Adipocyte (in vitro differentiated cells): ENCODE measurements at regions not wholly inside any gene's neighbourhood (a gene's known extent, or its start where the extent isn't known, plus 50 kb on each side); places are given as distances from the start of the nearest gene placed in this dataset.
"Not testable (repeated sequence)": the region's sequence is repeated elsewhere in the genome, so short reads cannot be mapped to it uniquely, and the experiment has no call there.

Source experiments
- DNase-seq: peaks from one replicate; pipeline ENCODE4 v3.0.0-alpha.2; 2015; ENCODE audit warnings: low read depth
- H3K27me3 ChIP-seq: replicated peaks from 2 replicates; pipeline ENCODE4 v1.7.0; 2013; ENCODE audit warnings: mild to moderate bottlenecking, low read length, moderate library complexity; ENCODE audit not compliant: control insufficient read depth, insufficient read depth
- H3K36me3 ChIP-seq: 2 replicates; pipeline ENCODE4 v1.7.0; 2013; ENCODE audit warnings: low read length, mild to moderate bottlenecking, moderate library complexity; ENCODE audit not compliant: control insufficient read depth, insufficient read depth, severe bottlenecking
- H3K4me1 ChIP-seq: 2 replicates; pipeline ENCODE4 v1.7.0; 2013; ENCODE audit warnings: mild to moderate bottlenecking, low read length, moderate library complexity; ENCODE audit not compliant: control insufficient read depth, insufficient read depth
- H3K4me3 ChIP-seq: 2 replicates; pipeline ENCODE4 v1.7.0; 2013; ENCODE audit warnings: mild to moderate bottlenecking, low read length, moderate library complexity
- H3K9ac ChIP-seq: 2 replicates; pipeline ENCODE4 v1.7.0; 2013; ENCODE audit warnings: mild to moderate bottlenecking, low read length, moderate library complexity
- H3K9me3 ChIP-seq: 2 replicates; pipeline ENCODE4 v1.7.0; 2013; ENCODE audit warnings: mild to moderate bottlenecking, low read length, moderate library complexity; ENCODE audit not compliant: control insufficient read depth

DNA sequence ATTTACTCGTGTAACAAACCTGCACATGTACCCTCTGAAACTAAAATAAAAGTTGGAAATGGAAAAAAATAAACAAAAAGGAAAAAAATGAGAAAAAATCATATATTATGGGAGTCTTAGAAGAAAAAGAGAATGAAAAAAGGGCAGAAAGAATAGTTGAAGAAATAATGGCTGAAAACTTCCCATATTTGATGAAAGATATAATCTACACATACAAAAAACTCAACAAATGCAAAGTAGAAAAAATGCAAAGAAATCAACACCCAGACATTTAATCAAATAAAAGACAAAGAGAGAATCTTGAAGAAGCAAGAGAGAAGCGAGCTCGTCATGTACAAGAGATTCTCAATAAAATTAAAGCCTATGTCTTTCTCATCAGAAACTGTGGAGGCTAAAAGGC lies 73.8 kb downstream of the SLC25A46 start:
- Histone ChIP-seq H3K4me1 (peaks cover under 1% of the 10 kb centered on the region), H3K9me3 (peaks cover 15% of the 10 kb centered on the region), H3K4me3 (no peak overlapping the region), H3K9ac (no peak overlapping the region), H3K27me3 (no peaks in the 10 kb centered on the region), H3K36me3 (no peaks in the 10 kb centered on the region)
- DNase-seq: no peak

DNA sequence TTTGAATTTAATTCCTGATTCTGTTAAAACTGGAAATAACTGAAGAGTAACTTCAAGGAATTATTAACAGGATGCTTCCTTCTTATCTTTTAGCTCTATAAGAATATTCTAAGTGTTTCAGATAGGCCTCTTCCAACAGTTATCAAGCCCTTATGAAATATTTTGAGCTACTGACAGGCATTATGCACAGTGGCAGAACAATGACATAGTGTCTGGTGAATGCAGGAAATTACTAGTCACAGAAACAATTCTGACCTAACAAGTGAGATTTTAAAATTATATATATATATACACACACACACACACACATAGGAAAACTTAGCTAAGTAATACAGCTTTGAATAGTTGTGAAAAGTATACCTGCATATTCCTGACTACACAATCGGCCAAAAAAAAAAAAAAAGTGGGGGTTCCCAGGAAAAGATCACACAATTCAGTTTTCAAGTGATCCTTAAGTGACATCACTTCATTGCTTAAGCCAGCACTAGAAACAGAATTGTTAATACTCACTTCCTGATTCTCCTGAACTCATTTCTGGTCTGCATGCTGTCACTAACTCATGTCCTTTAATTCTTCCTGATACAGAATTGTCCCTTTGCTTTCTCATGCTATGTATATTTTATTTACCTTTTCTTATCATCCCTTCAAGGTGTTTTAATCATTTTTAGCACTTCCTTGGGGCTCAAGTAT lies 77.3 kb downstream of the SLC25A46 start:
- peaks cover 15% of the 10 kb centered on the region for H3K9me3 ChIP-seq
- H3K4me1 ChIP-seq: peaks cover 2% of the 10 kb centered on the region
- no peak overlapping the region for H3K4me3 ChIP-seq
- H3K9ac ChIP-seq: no peak overlapping the region
- no peaks in the 10 kb centered on the region for H3K36me3 ChIP-seq
- peak; percentile 6 for DNase-seq
- H3K27me3 ChIP-seq: no peaks in the 10 kb centered on the region

DNA sequence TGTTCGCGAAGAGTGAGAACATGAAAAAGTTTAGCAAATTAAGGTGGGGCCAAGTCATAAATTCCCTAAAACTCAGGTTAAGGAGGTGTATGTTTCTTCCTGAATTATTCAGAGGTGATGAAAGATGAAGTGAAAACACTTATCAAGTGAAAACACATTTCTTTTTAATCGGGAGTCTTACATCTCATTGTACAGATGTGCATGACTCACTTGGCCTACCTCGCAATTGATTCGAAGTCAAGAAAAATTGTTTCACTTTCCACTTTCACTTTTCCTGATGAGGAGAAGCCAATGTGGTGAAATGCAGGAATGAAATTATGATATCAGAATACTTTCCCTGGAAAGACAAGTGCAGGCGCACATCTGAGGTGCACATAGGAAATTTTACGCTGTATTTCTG lies 78.7 kb downstream of the SLC25A46 start:
- H3K9ac ChIP-seq: no peak overlapping the region
- no peak for DNase-seq
- peaks cover 2% of the 10 kb centered on the region for H3K4me1 ChIP-seq
- peak overlapping the region; percentile 61 for H3K4me3 ChIP-seq
- peaks cover 10% of the 10 kb centered on the region for H3K9me3 ChIP-seq
- H3K27me3 ChIP-seq: no peaks in the 10 kb centered on the region
- no peaks in the 10 kb centered on the region for H3K36me3 ChIP-seq

DNA sequence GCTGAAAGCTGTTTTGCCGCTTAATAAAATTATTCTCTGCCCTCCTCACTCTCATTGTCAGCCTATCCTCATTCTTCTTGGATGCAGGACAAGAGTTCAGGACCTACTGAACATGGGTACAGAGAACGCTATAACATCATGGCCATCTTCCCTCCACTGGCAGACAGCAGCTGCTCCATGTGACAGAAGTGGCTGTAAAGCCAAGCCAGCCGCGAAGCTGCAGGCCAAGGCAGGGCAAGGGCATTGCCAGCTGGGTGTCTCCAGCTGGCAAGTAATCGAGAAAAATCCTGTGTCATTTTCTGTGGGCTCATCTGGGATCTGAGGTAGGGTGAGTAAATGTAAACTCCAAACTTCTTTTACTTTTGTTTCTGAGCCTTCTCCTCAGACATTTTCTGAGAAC lies 84.8 kb downstream of the SLC25A46 start:
- no peaks in the 10 kb centered on the region for H3K4me1 ChIP-seq
- DNase-seq: no peak
- H3K9ac ChIP-seq: no peak overlapping the region
- no peak overlapping the region for H3K4me3 ChIP-seq
- no peaks in the 10 kb centered on the region for H3K27me3 ChIP-seq
- H3K9me3 ChIP-seq: peaks cover 34% of the 10 kb centered on the region
- H3K36me3 ChIP-seq: no peaks in the 10 kb centered on the region

DNA sequence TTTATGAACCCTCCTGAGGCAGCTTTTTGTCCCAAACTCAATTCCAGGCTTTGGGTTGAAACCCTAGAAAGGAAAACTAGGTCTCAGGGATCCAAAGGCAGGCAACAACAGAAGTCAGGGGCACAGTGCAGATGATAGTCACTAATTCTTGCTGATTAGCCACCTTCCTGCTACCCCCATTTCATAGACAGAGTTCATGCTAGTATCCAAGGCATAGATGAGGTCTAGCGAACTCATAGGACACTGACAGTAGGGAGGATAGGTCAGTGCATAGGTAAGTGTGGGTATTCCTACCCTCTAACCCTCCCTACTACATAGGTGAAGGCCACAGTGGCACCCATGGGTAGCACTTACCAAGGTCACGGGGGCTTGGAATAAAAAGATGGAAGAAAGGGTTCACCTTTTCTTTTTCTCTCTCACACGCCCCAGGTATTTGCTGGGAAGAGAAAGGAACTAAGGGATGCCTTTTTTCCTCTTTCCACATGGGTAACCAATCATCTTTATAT lies 86.2 kb downstream of the SLC25A46 start:
- H3K9ac ChIP-seq: no peak overlapping the region
- no peaks in the 10 kb centered on the region for H3K36me3 ChIP-seq
- H3K27me3 ChIP-seq: no peaks in the 10 kb centered on the region
- H3K4me3 ChIP-seq: peak overlapping the region; percentile 5
- no peak for DNase-seq
- H3K4me1 ChIP-seq: no peaks in the 10 kb centered on the region
- H3K9me3 ChIP-seq: peaks cover 46% of the 10 kb centered on the region

GRCh38 chr5:110832683-110833082 lies 93.9 kb downstream of the SLC25A46 start:
- Histone ChIP-seq H3K4me3 (no peak overlapping the region), H3K9ac (no peak overlapping the region), H3K9me3 (peaks cover 35% of the 10 kb centered on the region), H3K27me3 (no peaks in the 10 kb centered on the region), H3K4me1 (no peaks in the 10 kb centered on the region), H3K36me3 (no peaks in the 10 kb centered on the region)
- no peak for DNase-seq

DNA sequence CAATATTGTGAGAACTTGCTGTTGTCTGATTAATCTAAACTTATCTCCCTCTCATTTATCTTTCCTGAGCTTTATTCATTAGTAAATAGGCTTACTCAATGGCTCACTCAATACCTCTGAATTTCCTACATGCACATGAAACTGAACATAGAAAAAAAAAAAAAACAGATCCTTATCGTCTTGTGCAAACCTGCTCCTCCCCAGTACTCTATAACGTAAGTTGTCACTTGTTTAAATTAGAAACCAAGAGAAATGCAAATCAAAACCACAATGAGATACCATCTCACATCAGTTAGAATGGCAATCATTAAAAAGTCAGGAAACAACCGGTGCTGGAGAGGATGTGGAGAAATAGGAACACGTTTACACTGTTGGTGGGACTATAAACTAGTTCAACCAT lies 96.1 kb downstream of the SLC25A46 start:
- DNase-seq, H3K36me3 ChIP-seq, H3K4me3 ChIP-seq, H3K27me3 ChIP-seq, H3K9ac ChIP-seq, H3K4me1 ChIP-seq: not testable (repeated sequence)
- peaks cover 19% of the 10 kb centered on the region for H3K9me3 ChIP-seq

DNA sequence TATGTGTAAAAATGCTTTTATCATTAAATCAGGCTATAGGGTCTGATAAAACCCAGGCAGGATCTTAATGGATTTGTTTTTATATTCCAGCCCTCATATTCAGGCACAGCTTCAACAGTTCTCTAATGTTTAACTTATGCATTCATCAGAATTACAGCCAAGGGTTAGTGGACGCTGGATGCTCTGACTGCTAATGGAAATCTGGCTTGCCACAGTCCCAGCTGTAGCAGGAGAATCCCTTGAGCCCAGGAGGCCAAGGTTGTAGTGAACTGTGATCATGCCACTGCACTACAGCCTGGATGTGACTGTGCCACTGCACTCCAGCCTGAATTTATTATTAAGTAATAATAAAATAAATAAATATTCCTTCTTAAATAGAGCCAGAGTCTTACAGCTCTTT lies 98.0 kb downstream of the SLC25A46 start:
- Histone ChIP-seq H3K27me3 (no peaks in the 10 kb centered on the region), H3K9ac (no peak overlapping the region), H3K9me3 (peaks cover 6% of the 10 kb centered on the region), H3K4me3 (no peak overlapping the region), H3K4me1 (peaks cover 11% of the 10 kb centered on the region), H3K36me3 (no peaks in the 10 kb centered on the region)
- DNase-seq: no peak

DNA sequence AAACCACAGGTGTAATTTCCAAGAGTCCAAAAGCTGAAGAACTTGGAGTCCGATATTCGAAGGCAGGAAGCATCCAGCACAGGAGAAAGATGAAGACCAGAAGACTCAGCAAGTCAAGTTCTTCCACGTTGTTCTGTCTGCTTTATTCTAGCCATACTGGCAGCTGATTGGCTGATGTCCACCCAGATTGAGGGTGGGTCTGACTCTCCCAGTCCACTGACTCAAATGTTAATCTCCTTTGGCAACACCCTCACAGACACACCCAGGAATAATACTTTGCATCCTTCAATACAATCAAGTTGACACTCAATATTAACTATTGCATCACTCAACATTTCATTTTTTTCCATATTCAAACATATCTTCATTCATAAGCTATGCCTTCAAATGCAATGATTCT lies 99.5 kb downstream of the SLC25A46 start:
- not testable (repeated sequence) for H3K4me3 ChIP-seq, H3K9ac ChIP-seq, DNase-seq, H3K36me3 ChIP-seq, H3K9me3 ChIP-seq, H3K27me3 ChIP-seq
- H3K4me1 ChIP-seq: peaks cover 11% of the 10 kb centered on the region

DNA sequence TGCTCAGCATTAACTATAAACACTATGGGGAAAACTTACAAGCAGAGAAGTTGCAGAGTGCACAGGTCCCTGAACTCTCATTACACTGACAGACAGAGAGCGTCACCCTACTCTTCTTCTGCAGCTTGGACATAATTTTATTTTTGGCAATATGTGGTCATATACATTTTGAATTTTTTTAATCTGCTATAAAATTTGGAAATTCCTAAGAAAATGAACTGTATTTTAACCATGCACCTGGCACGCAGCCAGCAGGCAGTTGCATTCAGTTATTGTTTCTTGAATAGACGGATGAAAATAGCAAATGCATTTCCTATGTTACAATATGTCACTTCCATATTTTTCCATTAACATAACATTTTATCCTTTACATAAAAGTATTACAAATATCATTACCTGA lies 100.2 kb downstream of the SLC25A46 start:
- Histone ChIP-seq H3K4me1 (peaks cover 11% of the 10 kb centered on the region), H3K9me3 (no peaks in the 10 kb centered on the region), H3K27me3 (no peaks in the 10 kb centered on the region), H3K9ac (no peak overlapping the region), H3K36me3 (no peaks in the 10 kb centered on the region), H3K4me3 (no peak overlapping the region)
- no peak for DNase-seq

DNA sequence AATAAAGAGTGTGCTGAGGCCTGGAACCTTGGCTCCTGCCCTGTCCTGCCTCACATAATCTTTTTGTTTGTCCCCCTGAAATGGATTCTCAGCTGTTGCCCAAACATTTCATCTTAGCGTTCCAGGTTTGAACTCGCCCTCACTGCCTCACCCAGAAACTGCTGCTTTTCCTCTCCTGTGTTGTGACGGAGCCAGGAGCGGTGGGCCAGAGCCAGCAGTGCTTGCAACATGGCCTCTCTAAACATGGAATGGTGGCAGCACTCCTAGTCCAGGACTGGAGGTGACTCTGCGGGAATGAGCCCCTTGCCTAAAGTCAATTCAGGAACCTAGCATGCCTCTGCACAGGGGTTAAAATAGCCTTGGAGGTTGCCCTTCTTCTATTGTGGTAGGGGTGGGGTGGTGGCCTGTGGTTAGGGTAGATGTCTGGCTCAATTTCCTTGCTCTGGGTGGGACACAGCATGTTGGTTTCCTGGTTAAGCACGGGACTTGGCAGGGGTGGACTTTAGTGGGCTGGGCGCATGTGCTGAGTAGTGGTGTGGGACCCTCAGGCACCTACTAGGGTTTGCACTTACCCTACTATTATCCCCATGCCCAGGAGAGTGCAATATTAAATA lies 101.6 kb downstream of the SLC25A46 start:
- no peaks in the 10 kb centered on the region for H3K27me3 ChIP-seq
- H3K9me3 ChIP-seq: no peaks in the 10 kb centered on the region
- no peaks in the 10 kb centered on the region for H3K36me3 ChIP-seq
- peaks cover 11% of the 10 kb centered on the region for H3K4me1 ChIP-seq
- H3K9ac ChIP-seq: no peak overlapping the region
- no peak overlapping the region for H3K4me3 ChIP-seq
- DNase-seq: no peak
